Cortex of kidney (tissue), 1 donor: ENCODE measurements at regions not wholly inside any gene's neighbourhood (a gene's known extent, or its start where the extent isn't known, plus 50 kb on each side); places are given as distances from the start of the nearest gene placed in this dataset.
"Not testable (repeated sequence)": the region's sequence is repeated elsewhere in the genome, so short reads cannot be mapped to it uniquely, and the experiment has no call there.

Experiments used
- DNase-seq: peaks from one replicate; lab custom pipeline; 2025; lab: John Stamatoyannopoulos, UW

DNA sequence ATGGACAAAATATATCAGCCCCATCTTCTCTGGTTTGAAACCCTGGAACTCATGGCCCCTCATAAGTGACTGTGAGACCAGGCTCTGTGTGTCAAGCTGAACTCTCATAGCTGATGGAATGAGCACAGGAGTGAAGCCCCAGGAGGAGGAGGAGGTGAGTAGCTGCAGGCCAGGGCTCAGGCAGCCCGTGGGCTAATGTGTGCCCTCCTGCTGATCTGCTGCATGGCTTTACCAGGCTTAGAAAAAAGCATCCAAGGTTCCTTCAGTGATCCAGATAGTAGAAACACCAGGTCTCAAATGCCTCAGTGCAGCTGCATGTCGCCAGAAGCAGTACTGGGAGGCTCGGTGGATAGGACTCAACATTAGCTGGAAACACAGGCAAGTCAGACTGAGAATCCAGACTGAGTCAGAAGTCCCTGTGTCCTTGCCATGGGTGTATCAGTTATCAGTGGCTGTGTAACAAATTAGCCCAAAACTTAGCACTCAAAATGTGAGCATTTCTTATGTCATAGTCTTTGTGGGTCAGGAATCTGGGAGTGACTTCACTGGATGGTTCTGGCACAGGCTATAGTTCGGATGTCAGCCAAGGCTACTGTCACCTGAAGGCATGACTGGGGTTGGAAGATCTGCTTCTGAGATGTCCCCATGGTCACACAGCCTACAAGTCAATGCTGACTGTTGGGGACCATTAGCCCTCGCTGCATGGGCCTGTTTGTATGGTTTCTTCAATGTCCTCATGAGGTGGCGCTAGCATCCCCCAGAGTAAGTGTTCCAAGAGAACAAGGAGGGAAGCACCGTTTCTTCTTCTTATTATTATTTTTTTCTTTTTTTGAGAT, 255.4 kb upstream of the IRF2BP2 start:
- no peak for DNase-seq

DNA sequence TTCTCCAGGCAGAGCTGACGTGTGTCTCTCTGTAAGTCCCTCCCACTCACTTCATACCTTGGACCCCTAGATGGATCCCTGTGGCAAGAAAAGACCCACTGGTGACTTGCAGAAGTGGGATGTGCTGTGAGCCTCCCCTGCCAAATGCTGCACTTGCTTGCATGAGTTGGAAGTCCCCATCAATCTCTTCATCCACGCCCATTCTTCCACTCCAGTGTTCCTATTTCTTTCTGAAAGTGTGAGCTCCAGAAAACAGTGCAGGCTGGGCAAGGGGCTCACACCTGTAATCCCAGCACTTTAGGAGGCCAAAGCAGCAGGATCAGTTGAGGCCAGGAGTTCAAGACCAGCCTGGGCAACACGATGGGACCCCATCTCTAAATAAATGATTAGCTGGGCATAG, 254.1 kb upstream of the IRF2BP2 start:
- no peak for DNase-seq

DNA sequence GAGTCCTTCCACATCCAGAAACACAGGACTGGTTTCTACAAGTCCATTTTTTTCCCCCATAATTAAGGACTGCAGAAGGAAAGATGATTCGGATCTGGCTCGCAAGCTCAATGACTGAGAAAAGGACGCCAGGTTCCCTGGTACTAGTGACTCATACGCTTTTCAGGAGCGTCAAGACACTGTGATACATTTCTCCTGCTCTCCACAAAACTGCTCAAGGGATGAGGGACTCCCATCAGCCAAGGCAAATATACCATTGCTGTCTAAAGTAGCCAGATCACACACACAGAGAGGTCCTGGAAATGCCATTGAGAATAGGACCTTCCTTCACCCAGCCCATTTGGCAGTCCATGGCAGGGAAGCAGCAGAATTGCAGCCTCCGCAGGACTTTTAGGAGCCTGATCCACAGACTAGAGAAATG, 253.6 kb upstream of the IRF2BP2 start:
- DNase-seq, result no peak

DNA sequence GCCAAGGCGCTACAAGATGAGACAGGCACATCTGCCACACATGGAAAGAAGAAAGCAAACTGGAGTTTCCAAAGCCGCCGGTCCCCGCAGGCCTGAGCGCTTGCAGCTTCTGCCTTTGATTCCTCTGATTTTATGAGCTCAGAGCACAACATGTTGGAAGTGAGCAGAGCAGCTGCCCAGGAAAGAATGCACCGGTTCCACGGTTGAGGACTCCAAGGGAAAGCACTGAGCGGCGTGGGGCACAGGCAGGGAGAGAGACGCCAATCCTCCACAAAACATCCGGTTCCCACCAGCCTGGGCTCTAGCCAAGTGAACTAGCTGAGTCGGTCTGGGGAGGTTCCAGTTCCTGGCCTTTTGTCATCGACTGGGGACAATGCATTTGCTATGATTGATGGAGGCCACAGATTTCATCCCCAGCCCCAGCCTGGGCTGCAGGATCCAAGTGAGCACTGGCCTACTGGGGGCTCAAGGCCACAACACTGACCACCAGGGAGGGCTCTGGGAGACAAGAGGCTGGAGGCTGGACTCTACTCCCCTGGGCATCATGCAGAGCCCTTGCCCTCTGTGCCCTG, 253.1 kb upstream of the IRF2BP2 start:
- DNase-seq, result no peak

DNA sequence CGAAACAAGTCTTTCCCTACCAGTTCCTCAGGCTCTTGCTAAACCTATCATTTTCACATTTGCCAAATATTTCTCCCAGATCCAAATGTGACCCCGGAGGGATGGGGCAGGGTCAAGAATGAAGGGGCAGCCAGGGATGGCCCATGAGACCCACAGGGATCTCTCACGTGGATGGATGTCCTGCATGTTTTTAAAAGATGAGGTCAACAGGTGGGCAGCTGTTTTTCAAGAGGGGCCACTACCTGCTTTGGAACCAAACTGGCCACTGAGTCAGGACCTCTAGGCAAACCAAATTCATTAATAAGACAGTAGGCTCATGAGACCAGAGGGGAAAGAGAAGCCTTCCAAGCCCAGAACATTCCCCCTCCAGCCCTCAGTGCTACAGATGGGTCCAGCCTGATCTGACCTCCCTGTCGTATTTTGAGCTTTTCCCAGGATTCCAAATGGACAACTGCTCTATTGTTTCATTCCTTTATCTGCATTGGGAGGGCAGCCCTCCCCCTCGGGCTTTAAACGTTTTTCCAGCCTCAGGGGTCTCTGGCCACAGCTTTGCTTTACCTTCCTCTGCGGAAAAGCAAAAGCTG, 252.5 kb upstream of the IRF2BP2 start:
- DNase-seq, result no peak

DNA sequence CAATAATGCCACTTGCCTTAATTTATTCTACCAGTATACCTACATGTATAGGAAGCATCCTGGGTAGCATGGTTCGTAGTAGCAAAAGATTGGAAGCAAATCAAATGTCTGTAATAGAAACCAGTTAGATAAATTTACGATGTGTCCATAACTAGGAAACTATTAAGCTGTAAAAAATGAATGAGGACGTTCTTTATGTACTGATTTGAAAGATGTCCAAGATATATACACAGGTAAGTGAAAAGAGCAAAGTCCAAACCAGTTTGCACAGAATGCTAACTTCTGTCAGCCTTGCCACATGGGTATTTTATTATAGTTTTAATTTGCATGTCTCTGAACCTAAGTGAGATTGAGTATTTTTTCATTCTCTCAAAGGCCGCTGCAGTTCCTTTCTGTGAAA, 251.8 kb upstream of the IRF2BP2 start:
- DNase-seq, result no peak

DNA sequence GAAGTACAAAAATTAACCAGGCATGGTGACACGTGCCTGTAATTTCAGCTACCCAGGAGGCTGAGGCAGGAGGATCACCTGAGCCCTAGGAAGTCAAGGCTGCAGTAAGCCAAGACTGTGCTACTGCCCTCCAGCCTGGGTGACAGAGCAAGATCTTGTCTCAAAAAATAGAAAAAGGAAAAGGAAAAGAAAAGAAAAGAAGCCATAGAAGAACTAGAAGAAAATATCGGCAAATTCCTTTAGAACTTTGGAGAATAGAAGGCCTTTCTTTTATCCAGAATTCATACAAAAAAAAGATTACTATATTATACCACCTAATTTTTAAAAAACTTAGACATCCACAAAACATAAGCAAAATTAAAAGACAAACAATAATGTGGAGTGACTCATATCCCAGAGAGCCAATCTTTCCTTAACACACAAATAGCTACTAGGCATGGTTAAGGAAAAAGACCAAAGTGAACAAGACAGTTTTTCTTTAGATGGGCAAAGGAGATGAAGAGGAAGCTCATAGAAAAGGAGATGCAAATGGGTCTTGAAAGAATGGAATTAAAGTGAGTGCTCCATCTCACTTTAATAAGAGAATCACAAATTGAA, 251.1 kb upstream of the IRF2BP2 start:
- no peak for DNase-seq

DNA sequence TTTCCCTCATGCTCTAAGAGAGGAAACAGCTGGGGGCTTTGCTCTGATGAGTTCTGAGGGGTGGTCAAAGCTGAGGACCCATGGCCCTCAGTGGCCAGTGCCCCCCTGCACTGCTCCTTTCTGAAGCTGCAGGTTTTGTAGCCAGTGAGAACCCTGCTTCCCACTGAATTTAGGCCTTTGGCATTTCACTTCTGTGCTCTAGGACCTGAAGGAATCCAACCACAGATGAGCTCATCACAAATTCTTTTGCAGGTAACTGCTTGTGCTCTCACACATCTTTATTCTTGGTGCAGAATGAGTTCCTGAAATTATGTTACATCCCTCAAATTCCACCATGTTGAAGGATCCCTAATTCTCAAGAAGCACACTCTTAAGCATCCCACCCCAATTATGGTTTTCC, 248.7 kb upstream of the IRF2BP2 start:
- no peak for DNase-seq

DNA sequence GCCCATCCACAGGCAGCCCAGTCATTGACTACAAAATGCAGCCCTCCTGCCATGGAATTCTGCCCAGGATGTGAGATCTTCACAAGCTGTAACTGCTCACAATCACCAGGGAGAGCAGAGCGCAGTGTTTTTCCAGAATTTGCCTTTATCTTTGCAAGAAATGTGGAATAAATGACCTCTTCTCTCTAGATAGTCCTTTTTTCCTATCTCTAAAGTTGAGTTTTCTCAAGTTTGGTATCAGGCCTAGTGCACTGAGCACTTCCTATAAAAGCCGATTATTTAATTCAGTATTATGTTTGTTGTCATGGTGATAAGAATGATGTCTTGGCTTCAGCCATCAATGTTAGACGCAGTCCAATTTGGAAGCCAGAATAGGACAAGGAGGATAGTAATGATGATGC, 246.9 kb upstream of the IRF2BP2 start:
- DNase-seq, result no peak

DNA sequence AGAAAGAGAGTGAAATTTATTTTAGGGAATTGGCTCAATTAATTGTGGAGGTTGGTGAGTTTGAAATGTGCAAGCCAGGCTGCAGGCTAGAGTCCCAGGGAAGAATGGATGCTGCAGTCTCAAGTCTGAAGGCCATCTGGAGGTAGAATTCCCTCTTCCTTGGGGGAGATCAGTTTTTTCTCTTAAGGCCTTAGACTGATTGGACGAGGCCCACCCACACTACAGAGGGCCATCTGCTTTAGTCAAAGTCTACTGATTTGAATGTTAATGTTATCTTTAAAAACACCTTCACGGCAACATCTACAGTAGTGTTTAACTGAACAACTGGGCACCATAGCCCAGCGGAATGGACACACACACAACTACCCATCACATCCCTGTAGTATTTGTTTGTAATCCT, 245.9 kb upstream of the IRF2BP2 start:
- no peak for DNase-seq

DNA sequence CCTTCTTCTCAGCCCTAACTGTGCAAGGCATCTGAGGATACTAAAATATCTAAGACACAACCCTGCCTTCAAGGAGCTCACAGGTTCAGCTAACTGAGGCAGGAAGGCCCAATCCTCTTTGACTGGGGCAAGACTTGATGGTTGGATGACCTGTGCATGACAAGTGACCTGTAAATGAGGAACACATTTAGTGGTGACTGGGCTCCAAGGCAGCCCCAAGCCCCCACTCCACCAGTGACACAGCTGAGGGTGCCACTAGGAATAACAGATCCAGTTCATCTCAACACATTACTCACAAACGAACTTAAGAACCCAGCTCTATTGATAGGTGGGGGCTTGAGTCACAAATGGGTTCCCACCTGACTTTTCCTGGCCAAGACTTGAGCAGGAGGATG, 244.7 kb upstream of the IRF2BP2 start:
- DNase-seq, result no peak

DNA sequence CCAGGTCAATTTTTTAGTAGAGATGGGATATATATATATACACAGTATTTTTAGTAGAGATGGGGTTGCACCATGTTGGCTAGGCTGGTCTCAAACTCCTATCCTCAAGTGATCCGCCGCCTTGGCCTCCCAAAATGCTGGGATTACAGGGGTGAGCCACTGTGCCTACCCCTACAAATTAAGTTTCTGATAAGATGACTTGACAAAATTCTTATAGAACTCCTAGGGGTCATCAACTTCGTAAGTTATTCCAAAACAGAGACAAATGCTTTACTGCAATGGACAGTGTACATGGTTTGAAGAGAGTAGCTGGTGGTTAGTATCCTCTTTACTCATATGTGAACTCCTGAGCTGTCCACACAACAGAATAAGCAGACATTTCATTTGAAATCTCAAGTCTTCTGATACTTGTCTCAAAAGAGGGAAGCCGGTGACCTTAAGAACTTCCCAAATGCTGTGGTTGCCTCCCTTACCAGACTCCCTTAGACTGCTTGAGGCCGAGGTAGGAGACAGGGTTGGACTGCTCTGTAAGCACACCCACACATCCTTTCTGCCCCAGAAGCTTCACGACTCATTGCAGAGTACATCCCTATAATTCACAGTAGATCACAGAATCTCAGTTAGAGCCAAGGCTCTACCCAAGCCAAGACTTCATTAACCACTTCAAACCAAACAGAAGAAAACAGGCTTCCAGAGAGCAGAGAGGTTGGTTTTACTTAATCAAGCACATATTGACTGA, 244.1 kb upstream of the IRF2BP2 start:
- DNase-seq, result no peak

DNA sequence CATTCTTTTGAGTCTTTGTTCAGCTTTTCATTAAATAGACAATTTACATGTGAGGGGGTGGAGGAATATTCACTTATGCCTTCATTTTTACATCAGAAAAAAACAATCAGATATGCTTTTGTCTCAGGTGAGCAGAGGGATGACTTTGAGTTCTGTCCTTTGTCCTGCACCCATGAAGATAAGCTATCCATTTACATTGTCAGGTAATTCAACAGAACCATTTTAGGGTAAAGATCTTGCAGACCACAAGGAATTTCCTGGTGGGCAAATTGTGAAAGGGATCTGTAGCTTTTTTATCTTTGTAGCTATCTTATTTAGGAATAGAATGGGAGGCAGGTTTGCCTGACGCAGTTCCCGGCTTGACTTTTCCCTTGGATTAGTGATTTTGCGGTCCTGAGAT, 242.7 kb upstream of the IRF2BP2 start:
- DNase-seq, result no peak

DNA sequence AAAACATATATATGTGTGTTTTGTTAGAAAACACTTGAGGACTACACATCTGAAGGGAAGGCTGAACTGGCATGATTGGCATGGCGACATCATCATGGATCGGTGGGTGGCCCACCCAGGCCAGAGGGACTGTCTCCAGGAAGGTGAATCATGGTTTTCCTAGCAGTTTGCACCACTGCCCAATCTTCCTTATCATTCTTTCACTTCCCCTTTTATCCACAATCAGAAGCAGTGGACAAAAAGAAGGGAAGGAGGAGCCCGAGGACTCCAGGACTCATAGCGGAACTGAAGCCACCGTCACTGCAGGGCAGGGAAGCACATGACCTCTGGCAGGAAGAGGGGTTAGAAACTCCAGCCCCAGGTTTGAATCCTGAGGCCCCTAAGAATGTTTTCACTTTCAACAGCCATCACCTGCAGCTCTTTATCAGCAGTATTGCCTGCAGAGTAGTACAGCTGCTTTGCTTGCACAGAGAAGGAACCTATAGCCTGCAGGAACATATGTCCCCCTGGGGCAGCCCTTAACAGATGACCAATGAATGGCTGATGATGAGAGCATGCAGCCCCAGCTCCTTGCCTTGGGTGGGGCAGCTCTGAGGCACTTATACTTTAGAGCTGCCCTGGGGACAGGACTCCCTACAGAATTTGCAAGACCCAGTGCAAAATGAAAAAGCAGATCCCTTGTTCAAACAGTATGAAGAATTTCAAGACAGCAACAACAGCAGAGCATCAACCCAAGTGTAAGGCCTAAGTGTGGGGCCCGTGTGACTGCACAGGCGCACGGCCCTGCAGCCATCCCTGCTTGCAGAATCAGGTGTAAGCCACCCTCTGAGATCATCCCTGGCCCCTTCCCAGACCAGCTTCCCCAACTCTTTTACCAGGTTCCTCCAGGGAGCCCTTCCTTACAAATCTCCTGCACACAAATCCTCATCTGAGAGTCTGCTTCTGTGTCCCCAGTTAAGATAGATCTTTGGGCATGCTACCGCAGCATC, 241.8 kb upstream of the IRF2BP2 start:
- no peak for DNase-seq

DNA sequence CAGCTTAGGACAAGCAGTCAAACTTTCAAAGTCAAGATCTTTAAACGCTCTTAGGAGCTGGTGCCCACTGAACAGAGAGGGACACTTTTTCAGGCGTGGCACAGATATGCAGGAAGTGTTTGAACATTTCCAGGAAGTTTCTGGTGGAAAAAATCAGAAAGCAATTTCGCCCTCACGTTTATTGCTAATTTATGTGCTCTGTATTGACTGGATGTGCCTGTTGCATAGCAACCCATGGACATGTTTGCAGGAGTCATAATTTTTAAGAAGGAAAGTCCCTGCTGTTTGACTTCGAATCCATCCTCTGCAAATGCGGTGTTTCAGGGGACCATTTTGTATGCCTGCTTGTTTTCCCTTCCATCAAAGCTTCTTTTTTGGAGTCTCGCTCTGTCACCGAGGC, 239.9 kb upstream of the IRF2BP2 start:
- DNase-seq, result no peak

DNA sequence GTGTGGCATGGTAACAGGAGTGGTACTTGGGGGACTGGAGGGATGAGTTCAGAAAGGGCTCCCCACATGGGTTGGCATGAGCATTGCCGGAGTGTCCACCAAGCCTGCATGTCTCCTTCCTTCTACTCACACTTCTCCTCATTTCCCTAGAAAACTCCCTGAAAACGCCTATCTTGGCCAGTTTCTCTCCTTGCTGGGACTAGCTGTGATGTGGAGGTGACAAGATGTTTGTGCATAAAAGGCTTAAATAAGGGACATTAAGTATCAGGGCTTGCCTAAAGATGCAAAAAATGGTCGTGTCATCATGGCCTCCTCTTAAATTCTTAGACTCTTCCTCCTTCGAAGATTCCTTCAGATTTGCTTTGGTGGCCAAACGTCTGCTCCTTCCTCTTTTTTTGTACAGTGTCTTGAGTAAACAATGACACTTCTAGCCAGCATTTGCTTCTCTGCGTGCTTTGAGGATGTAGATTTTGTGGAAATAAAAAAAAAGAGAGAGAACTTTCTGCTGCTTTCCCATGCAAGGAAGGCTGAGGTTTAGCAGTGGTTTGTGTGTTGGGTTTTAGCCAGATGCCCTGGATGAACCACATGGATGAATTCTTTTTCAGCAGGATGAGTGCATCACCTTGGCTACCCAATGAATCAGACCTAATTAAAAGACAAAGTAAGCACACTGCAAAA, 239.1 kb upstream of the IRF2BP2 start:
- DNase-seq, result no peak

DNA sequence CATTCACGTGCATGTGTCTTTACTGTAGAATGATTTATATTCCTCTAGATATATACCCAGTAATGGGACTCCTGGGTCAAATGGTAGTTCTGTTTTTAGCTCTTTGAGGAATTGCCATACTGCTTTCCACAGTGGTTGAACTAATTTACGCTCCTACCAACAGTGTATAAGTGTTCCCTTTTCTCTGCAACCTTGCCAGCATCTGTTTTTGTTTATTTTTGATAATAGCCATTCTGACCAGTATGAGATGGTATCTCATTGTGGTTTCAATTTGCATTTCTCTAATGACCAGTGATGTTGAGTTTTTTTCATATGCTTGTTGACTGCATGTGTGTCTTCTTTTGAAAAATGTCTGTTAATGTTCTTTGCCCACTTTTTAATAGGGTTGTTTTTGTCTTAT, 236.8 kb upstream of the IRF2BP2 start:
- not testable (repeated sequence) for DNase-seq

DNA sequence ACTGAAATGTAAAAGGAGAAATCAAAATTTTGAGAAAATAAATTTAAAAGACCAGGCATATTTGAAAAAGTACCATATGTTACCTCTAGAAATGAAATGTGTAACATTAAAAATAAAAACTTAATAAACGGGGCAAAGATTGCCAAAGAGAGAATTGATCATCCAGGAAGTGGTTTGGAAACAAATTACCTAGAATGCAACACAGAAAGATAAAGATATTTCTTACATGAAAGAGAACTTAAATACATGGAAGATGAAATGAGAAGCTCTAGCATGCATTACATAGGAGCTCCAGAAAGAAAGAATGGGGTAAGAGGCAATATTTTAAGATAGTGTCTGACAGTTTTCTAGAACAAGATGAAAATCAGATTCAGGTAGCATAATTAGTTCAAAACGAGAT, 235.9 kb upstream of the IRF2BP2 start:
- no peak for DNase-seq

DNA sequence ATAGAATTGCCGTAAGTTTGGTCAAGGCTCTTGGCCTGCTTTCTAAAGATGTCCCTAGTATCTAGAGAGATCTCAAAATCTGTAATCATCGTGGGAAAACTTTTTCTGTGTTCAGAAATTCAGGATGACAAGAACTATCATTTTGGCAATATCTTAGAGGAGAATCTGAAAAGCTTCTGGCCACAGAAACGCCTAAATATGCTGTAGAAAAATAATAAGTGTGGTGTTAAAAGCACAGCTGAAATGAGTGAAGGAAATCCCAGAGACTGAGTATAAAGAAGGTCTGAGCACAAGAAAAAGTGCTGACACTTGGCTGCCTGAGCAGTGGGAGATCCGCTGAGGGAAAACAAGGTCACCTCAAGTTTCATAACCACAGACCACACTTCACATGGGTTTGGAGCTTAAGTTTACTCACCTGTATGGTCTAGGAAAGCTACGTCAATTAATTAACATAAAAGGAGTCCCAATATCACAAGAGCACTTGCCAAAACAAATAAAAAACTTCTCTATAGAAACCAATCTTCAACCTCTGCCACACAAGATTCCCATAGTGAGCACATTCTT, 235.2 kb upstream of the IRF2BP2 start:
- DNase-seq, result no peak

DNA sequence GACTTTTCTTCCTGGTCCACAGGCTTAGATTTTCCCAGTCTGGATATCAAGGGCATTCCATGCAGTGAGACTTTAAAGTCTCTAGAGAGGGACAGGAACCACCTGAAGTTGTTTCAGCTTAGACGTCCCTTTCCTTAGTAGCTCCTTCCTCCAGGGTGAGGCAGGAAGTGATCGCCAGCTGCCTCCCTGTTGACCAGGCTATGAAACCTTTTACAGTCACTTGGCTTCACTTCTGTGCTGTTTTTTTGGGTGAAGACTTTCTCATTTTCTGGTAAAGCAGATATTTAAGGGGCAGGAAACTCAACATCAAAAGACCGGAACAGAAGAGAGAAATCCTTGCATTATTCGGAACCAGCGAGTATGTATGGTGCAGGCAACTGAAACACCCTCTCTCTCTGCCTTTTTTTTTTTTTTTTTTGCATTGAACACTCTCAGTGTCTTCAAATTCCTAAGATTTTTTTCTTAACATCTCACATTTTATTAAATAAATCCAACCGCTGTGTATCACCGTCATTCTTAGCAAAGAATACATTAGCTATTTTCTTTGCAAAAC, 234.6 kb upstream of the IRF2BP2 start:
- no peak for DNase-seq
